ENCODE measurements at regions not wholly inside any gene's neighbourhood (a gene's known extent, or its start where the extent isn't known, plus 50 kb on each side); places are given as distances from the start of the nearest gene placed in this dataset.

DNA sequence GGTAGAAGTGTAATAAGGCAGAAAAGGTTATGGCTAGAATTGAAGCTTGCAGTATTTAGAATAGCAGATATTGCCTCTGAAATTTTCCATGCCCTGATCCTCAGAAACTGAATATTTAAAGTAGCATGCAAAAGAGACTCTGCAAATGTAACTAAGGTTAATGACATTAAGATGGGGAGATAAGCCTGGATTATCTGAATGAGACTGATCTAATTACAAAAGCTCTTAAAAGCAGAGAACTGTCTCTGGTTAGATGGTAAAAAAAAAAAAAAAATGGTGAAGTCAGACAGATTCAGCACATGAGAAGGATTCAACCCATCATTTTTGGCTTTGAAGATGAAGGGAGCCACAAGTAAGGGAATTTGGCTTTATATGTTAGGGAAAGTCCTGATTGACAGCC is 503.7 kb upstream of the IRAK1BP1 start:
- in situ Hi-C loops (cut with MboI) (no loop called here), intact Hi-C loops (cut with micrococcal nuclease) (no loop called here)
- Histone ChIP-seq H3K4me2 (ENCODE audit: insufficient read depth, low read length) (no peak overlapping the region), H3K9ac (ENCODE audit: insufficient read depth in 1 of 2, low read depth in 2 of 2, low read length in 2 of 2) (no peak overlapping the region), H3K4me3 (no peak overlapping the region), H4K20me1 (replicated peaks; ENCODE audit: control insufficient read depth, insufficient read depth, low read length) (no peaks in the 10 kb centered on the region), H2AFZ (ENCODE audit: low read depth, low read length) (no peak overlapping the region), H3K9me1 (ENCODE audit: control insufficient read depth, insufficient read depth, low read length) (no peaks in the 10 kb centered on the region), H3K79me2 (ENCODE audit: control insufficient read depth, insufficient read depth, low read length) (no peaks in the 10 kb centered on the region), H3K27ac (ENCODE audit: extremely low read depth, low read depth, low read length) (no peak overlapping the region), H3K36me3 (ENCODE audit: control insufficient read depth, insufficient read depth, low read length) (no peaks in the 10 kb centered on the region), H3K9me3 (replicated peaks; ENCODE audit: control insufficient read depth, insufficient read depth, low read depth, low read length) (no peaks in the 10 kb centered on the region), H3K27me3 (ENCODE audit: control insufficient read depth in 2 of 2, insufficient read depth in 2 of 2, low read length in 2 of 2) (no peaks in the 10 kb centered on the region), H3K4me1 (replicated peaks in 1 of 2; ENCODE audit: control insufficient read depth in 2 of 2, insufficient read depth in 2 of 2, low read length in 2 of 2) (no peaks in the 10 kb centered on the region)
- BruUV-seq (replicated peaks): no TSS peak
- no peak for FAIRE-seq
- no peak for DNase-seq (ENCODE audit: extremely low read depth in 1 of 4, low spot score in 3 of 4)
- CTCF ChIA-PET (ENCODE audit: low intra/inter-chr PET ratio): no interaction called here
- POLR2A ChIA-PET: interaction anchor here (0.9 kb wide), 1 partner anchor 23 kb away, joined by 4 read pairs; no protein-coding TSS in a partner anchor
- no peak for ATAC-seq
- no peak for TF ChIP-seq BRF1 (IDR thresholded peaks at IDR 0.05; ENCODE audit: borderline replicate concordance, extremely low read depth, insufficient read length)
- no peak for TF ChIP-seq ZNF217 (CRISPR knock-in tag; IDR thresholded peaks at IDR 0.05)
- TF ChIP-seq MTF1 (CRISPR knock-in tag; IDR thresholded peaks at IDR 0.05; ENCODE audit: borderline replicate concordance): no peak
- TF ChIP-seq, protein P1, sequence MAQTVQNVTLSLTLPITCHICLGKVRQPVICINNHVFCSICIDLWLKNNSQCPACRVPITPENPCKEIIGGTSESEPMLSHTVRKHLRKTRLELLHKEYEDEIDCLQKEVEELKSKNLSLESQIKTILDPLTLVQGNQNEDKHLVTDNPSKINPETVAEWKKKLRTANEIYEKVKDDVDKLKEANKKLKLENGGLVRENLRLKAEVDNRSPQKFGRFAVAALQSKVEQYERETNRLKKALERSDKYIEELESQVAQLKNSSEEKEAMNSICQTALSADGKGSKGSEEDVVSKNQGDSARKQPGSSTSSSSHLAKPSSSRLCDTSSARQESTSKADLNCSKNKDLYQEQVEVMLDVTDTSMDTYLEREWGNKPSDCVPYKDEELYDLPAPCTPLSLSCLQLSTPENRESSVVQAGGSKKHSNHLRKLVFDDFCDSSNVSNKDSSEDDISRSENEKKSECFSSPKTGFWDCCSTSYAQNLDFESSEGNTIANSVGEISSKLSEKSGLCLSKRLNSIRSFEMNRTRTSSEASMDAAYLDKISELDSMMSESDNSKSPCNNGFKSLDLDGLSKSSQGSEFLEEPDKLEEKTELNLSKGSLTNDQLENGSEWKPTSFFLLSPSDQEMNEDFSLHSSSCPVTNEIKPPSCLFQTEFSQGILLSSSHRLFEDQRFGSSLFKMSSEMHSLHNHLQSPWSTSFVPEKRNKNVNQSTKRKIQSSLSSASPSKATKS (CRISPR knock-in tag; IDR thresholded peaks at IDR 0.05): no peak
- TF ChIP-seq SRF (CRISPR knock-in tag; IDR thresholded peaks at IDR 0.05): no peak
- no peak for TF ChIP-seq PRPF4 (IDR thresholded peaks at IDR 0.05; ENCODE audit: insufficient read depth, low read depth, low read length, poor library complexity, severe bottlenecking)
- TF ChIP-seq, protein P2, sequence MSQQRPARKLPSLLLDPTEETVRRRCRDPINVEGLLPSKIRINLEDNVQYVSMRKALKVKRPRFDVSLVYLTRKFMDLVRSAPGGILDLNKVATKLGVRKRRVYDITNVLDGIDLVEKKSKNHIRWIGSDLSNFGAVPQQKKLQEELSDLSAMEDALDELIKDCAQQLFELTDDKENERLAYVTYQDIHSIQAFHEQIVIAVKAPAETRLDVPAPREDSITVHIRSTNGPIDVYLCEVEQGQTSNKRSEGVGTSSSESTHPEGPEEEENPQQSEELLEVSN (IDR thresholded peaks at IDR 0.05; ENCODE audit: borderline replicate concordance in 1 of 2, extremely low read depth in 1 of 2, insufficient read depth in 1 of 2, insufficient read length in 1 of 2, low read depth in 1 of 2, low read length in 1 of 2, poor library complexity in 1 of 2, severe bottlenecking in 1 of 2): no peak
- TF ChIP-seq BRCA1 (IDR thresholded peaks at IDR 0.05): no peak
- TF ChIP-seq BRCA1 (CRISPR knock-in tag; IDR thresholded peaks at IDR 0.05): no peak
- TF ChIP-seq SMAD2 (IDR thresholded peaks at IDR 0.05; ENCODE audit: low read depth, low read length): no peak
- no peak for TF ChIP-seq ZKSCAN3 (CRISPR knock-in tag; IDR thresholded peaks at IDR 0.05)
- TF ChIP-seq ERF (CRISPR knock-in tag; IDR thresholded peaks at IDR 0.05): no peak
- TF ChIP-seq NBN (IDR thresholded peaks at IDR 0.05; ENCODE audit: low read depth): no peak
- no peak for TF ChIP-seq CCAR2 (IDR thresholded peaks at IDR 0.05; ENCODE audit: low read depth, low read length)
- TF ChIP-seq CEBPG (CRISPR knock-in tag; IDR thresholded peaks at IDR 0.05): no peak
- TF ChIP-seq CEBPG (tag; conservative IDR thresholded peaks at IDR 0.05 in 1 of 2, IDR thresholded peaks at IDR 0.05 in 1 of 2): no peak
- TF ChIP-seq TEAD1 (CRISPR knock-in tag; IDR thresholded peaks at IDR 0.05): no peak

All from K562 (cell line).